Activated T-helper 1 cell treated with anti-CD3 and anti-CD28 coated beads, Interleukin-12 subunit alpha, Interleukin-12 subunit beta, Interleukin-2, Interleukin-4 antibody, amounts not matched to agents 30 ng/mL and 10 ng/mL and 1 ng/mL, durations not matched to agents 14 hours and 24 hours and 36 hours (primary cell): ENCODE measurements at regions not wholly inside any gene's neighbourhood (a gene's known extent, or its start where the extent isn't known, plus 50 kb on each side); places are given as distances from the start of the nearest gene placed in this dataset.

ENCODE experiments used
- DNase-seq: peaks from one replicate; pipeline ENCODE4 v3.0.0; 2021; ENCODE audit warnings: low spot score
- H3K27ac Mint-ChIP-seq: one replicate; pipeline ENCODE4 v1.8.0; 2021; ENCODE audit warnings: mild to moderate bottlenecking, mixed read lengths
- H3K27me3 Mint-ChIP-seq: one replicate; pipeline ENCODE4 v1.8.0; 2022; ENCODE audit warnings: mild to moderate bottlenecking, moderate library complexity, mixed read lengths; ENCODE audit not compliant: insufficient read depth
- H3K36me3 Mint-ChIP-seq: one replicate; pipeline ENCODE4 v1.8.0; 2021; ENCODE audit warnings: low read depth, mixed read lengths
- H3K4me1 Mint-ChIP-seq: one replicate; pipeline ENCODE4 v1.8.0; 2021; ENCODE audit warnings: low read depth, mixed read lengths
- H3K4me3 Mint-ChIP-seq: one replicate; pipeline ENCODE4 v1.8.0; 2021; ENCODE audit warnings: mild to moderate bottlenecking, moderate library complexity, mixed read lengths
- H3K9me3 Mint-ChIP-seq: one replicate; pipeline ENCODE4 v1.8.0; 2021; ENCODE audit warnings: mixed read lengths
- intact Hi-C: fragments of 100-400 bp; cut with micrococcal nuclease; formaldehyde crosslinking; loops from one replicate; pipeline ENCODE4 v1.15.1; 2024

GRCh38 chr21:26758083-26758880, 86.9 kb downstream of the ADAMTS1 start:
- H3K4me3 Mint-ChIP-seq, result no peak overlapping the region
- peaks cover 3% of the 10 kb centered on the region for H3K9me3 Mint-ChIP-seq
- H3K4me1 Mint-ChIP-seq, result no peaks in the 10 kb centered on the region
- no peak overlapping the region for H3K27ac Mint-ChIP-seq
- intact Hi-C loops, result no loop called here
- DNase-seq, result no peak
- H3K36me3 Mint-ChIP-seq, result no peaks in the 10 kb centered on the region
- H3K27me3 Mint-ChIP-seq, result no peaks in the 10 kb centered on the region

- Mint-ChIP-seq H3K9me3 (peaks cover 3% of the 10 kb centered on the region), H3K27me3 (no peaks in the 10 kb centered on the region)
Measured at GRCh38 chr21:26756491-26757159, 88.6 kb downstream of the ADAMTS1 start.

GRCh38 chr21:26754853-26755252, 90.4 kb downstream of the ADAMTS1 start:
- Mint-ChIP-seq H3K4me1 (no peaks in the 10 kb centered on the region), H3K4me3 (no peak overlapping the region), H3K9me3 (no peaks in the 10 kb centered on the region), H3K27me3 (no peaks in the 10 kb centered on the region), H3K27ac (no peak overlapping the region), H3K36me3 (no peaks in the 10 kb centered on the region)
- no peak for DNase-seq
- intact Hi-C loops, result no loop called here

More at GRCh38 chr21:26756491-26757159, 88.6 kb downstream of the ADAMTS1 start:
- H3K27ac Mint-ChIP-seq, result no peak overlapping the region
- intact Hi-C loops, result no loop called here
- no peak overlapping the region for H3K4me3 Mint-ChIP-seq
- no peaks in the 10 kb centered on the region for H3K4me1 Mint-ChIP-seq
- no peaks in the 10 kb centered on the region for H3K36me3 Mint-ChIP-seq
- no peak for DNase-seq

GRCh38 chr21:26753822-26754221, 91.4 kb downstream of the ADAMTS1 start:
- H3K4me1 Mint-ChIP-seq, result no peaks in the 10 kb centered on the region
- no peak overlapping the region for H3K4me3 Mint-ChIP-seq
- no peak overlapping the region for H3K27ac Mint-ChIP-seq
- no peaks in the 10 kb centered on the region for H3K27me3 Mint-ChIP-seq
- no peaks in the 10 kb centered on the region for H3K9me3 Mint-ChIP-seq
- no peaks in the 10 kb centered on the region for H3K36me3 Mint-ChIP-seq
- no peak for DNase-seq
- intact Hi-C loops, result no loop called here

- H3K27me3 Mint-ChIP-seq, result no peaks in the 10 kb centered on the region
- no peak for DNase-seq
- H3K4me1 Mint-ChIP-seq, result no peaks in the 10 kb centered on the region
- no peaks in the 10 kb centered on the region for H3K36me3 Mint-ChIP-seq
- no peak overlapping the region for H3K4me3 Mint-ChIP-seq
- intact Hi-C loops, result no loop called here
- H3K27ac Mint-ChIP-seq, result no peak overlapping the region
- no peaks in the 10 kb centered on the region for H3K9me3 Mint-ChIP-seq
Measured at GRCh38 chr21:26752849-26753248, 92.4 kb downstream of the ADAMTS1 start.

GRCh38 chr21:26751305-26751704, 93.9 kb downstream of the ADAMTS1 start:
- Mint-ChIP-seq H3K4me1 (no peaks in the 10 kb centered on the region), H3K4me3 (no peak overlapping the region), H3K9me3 (no peaks in the 10 kb centered on the region), H3K27ac (no peak overlapping the region), H3K27me3 (no peaks in the 10 kb centered on the region), H3K36me3 (no peaks in the 10 kb centered on the region)
- intact Hi-C loops, result no loop called here
- DNase-seq, result no peak

GRCh38 chr21:26748066-26748465, 97.1 kb downstream of the ADAMTS1 start:
- Mint-ChIP-seq H3K9me3 (no peaks in the 10 kb centered on the region), H3K4me1 (no peaks in the 10 kb centered on the region), H3K27ac (no peak overlapping the region), H3K4me3 (no peak overlapping the region), H3K27me3 (no peaks in the 10 kb centered on the region), H3K36me3 (no peaks in the 10 kb centered on the region)
- intact Hi-C loops, result no loop called here
- no peak for DNase-seq

- no peaks in the 10 kb centered on the region for H3K9me3 Mint-ChIP-seq
- no peak overlapping the region for H3K4me3 Mint-ChIP-seq
- H3K27me3 Mint-ChIP-seq, result no peaks in the 10 kb centered on the region
- H3K4me1 Mint-ChIP-seq, result no peaks in the 10 kb centered on the region
- intact Hi-C loops, result no loop called here
- DNase-seq, result no peak
- H3K27ac Mint-ChIP-seq, result no peak overlapping the region
- no peaks in the 10 kb centered on the region for H3K36me3 Mint-ChIP-seq
Measured at GRCh38 chr21:26747216-26747615, 98.0 kb downstream of the ADAMTS1 start.

GRCh38 chr21:26743524-26743923, 101.7 kb downstream of the ADAMTS1 start:
- Mint-ChIP-seq H3K4me1 (no peaks in the 10 kb centered on the region), H3K36me3 (no peaks in the 10 kb centered on the region), H3K27ac (no peak overlapping the region), H3K4me3 (no peak overlapping the region), H3K27me3 (peaks cover 2% of the 10 kb centered on the region), H3K9me3 (no peaks in the 10 kb centered on the region)
- DNase-seq, result no peak
- intact Hi-C loops, result no loop called here

GRCh38 chr21:26739189-26739588, 106.0 kb downstream of the ADAMTS1 start:
- DNase-seq, result no peak
- no peak overlapping the region for H3K27ac Mint-ChIP-seq
- H3K9me3 Mint-ChIP-seq, result no peaks in the 10 kb centered on the region
- no peaks in the 10 kb centered on the region for H3K36me3 Mint-ChIP-seq
- no peaks in the 10 kb centered on the region for H3K4me1 Mint-ChIP-seq
- intact Hi-C loops, result no loop called here
- H3K4me3 Mint-ChIP-seq, result no peak overlapping the region
- H3K27me3 Mint-ChIP-seq, result peaks cover 2% of the 10 kb centered on the region

DNA sequence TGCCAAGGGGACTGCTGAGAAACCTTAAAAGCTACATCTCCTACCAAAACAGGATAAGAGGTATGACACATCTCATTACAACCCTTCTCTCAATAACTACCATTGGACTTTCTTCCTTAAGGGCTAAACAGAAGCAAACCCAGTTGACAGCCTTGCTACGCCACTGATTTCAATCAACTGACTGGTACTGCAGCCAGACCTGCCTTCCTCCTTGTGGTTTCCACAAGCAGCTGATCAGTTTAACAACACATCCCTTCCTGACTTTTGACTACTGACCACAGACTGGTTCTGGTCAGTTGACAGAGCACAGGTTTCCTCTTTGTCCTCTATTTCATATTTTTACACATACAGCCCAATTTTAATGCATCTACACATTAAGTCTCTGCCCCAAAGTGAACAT, 108.8 kb downstream of the ADAMTS1 start:
- H3K4me1 Mint-ChIP-seq, result no peaks in the 10 kb centered on the region
- H3K27me3 Mint-ChIP-seq, result peaks cover 2% of the 10 kb centered on the region
- no peak overlapping the region for H3K27ac Mint-ChIP-seq
- no peaks in the 10 kb centered on the region for H3K36me3 Mint-ChIP-seq
- H3K4me3 Mint-ChIP-seq, result no peak overlapping the region
- intact Hi-C loops, result no loop called here
- DNase-seq, result no peak
- H3K9me3 Mint-ChIP-seq, result no peaks in the 10 kb centered on the region

- H3K4me1 Mint-ChIP-seq, result no peaks in the 10 kb centered on the region
- H3K9me3 Mint-ChIP-seq, result no peaks in the 10 kb centered on the region
- no peaks in the 10 kb centered on the region for H3K27me3 Mint-ChIP-seq
- intact Hi-C loops, result loop anchor here (5.0 kb wide), 1 partner anchor 970 kb away; no protein-coding TSS in a partner anchor
- no peaks in the 10 kb centered on the region for H3K36me3 Mint-ChIP-seq
- DNase-seq, result no peak
- H3K27ac Mint-ChIP-seq, result no peak overlapping the region
- no peak overlapping the region for H3K4me3 Mint-ChIP-seq
Measured at GRCh38 chr21:26732432-26733221, 112.6 kb downstream of the ADAMTS1 start.

DNA sequence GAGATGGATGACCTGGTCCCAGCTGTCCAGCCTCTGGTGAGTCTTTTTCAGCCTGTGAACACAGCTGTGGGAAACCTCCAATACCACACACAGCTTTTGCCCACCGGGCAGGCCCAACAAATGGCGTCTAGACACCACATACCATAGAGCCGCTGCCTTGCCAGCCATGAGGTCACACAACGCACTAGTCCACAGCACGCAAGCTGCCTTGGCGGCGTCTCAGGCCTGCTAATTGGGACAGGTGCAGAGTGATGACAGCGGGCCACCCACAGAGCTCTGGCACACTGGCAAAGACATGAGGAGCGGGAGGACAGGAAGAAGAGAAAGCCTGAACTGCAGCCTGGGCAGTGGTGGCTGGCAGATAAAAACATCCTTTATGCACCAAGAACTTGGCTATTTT, 125.5 kb downstream of the ADAMTS1 start:
- no peak for DNase-seq
- Mint-ChIP-seq H3K4me1 (no peaks in the 10 kb centered on the region), H3K27ac (no peak overlapping the region), H3K36me3 (no peaks in the 10 kb centered on the region), H3K27me3 (no peaks in the 10 kb centered on the region), H3K9me3 (no peaks in the 10 kb centered on the region), H3K4me3 (no peak overlapping the region)
- intact Hi-C loops, result loop anchor here (5.0 kb wide), 1 partner anchor 983 kb away; no protein-coding TSS in a partner anchor
